Kidney (tissue), 13 donors: ENCODE measurements at regions not wholly inside any gene's neighbourhood (a gene's known extent, or its start where the extent isn't known, plus 50 kb on each side); places are given as distances from the start of the nearest gene placed in this dataset.

Experiments used
- DNase-seq, 5 donors: peaks; one replicate each; pipeline ENCODE4 v3.0.0-alpha.2; 2013 to 2020
- FAIRE-seq: peaks from 2 replicates; lab custom pipeline; 2012; peaks lifted over from hg19 to GRCh38; lab: Jason Lieb, UNC
- H3K27ac ChIP-seq, 2 donors: one replicate each; pipeline ENCODE4 v1.7.0; 2013; ENCODE audit warnings: low read depth in 2 of 2, low read length in 2 of 2, inconsistent platforms in 1 of 2
- H3K27me3 ChIP-seq: one replicate; pipeline ENCODE4 v1.7.1; 2013; ENCODE audit warnings: low read length, inconsistent platforms; ENCODE audit not compliant: control insufficient read depth, insufficient read depth
- H3K36me3 ChIP-seq, 3 donors: one replicate each; pipeline versions ENCODE4 v1.7.0 to v1.7.1; 2013; ENCODE audit warnings: low read length in 3 of 3, control low read depth in 1 of 3, inconsistent platforms in 1 of 3; ENCODE audit not compliant: insufficient read depth in 3 of 3, control insufficient read depth in 2 of 3
- H3K4me1 ChIP-seq, 3 donors: one replicate each; pipeline versions ENCODE4 v1.7.0 to v1.7.1; 2013; ENCODE audit warnings: low read length in 3 of 3, inconsistent platforms in 1 of 3, low read depth in 1 of 3; ENCODE audit not compliant: control insufficient read depth in 2 of 3, insufficient read depth in 2 of 3
- H3K4me3 ChIP-seq, 3 donors: one replicate each; pipeline versions ENCODE4 v1.7.0 to v1.8.1; 2013; ENCODE audit warnings: low read length in 3 of 3, control low read depth in 1 of 3, inconsistent platforms in 1 of 3
- H3K9ac ChIP-seq, 3 donors: one replicate each; pipeline versions ENCODE4 v1.7.0 to v1.7.1; 2013; ENCODE audit warnings: low read length in 3 of 3, control low read depth in 1 of 3, inconsistent platforms in 1 of 3
- H3K9me3 ChIP-seq, 3 donors: one replicate each; pipeline versions ENCODE4 v1.7.0 to v1.7.1; 2013; ENCODE audit warnings: low read length in 3 of 3, control low read depth in 1 of 3, inconsistent platforms in 1 of 3; ENCODE audit not compliant: control insufficient read depth in 2 of 3, insufficient read depth in 1 of 3
- intact Hi-C: fragments of 100-400 bp; cut with DNase I; formaldehyde crosslinking; loops from one replicate; pipeline ENCODE4 v1.11.1; 2022
- TF ChIP-seq, protein P1 (sequence below): IDR thresholded peaks from 3 replicates; pipeline ENCODE4 v1.5.1; 2012; ENCODE audit warnings: mild to moderate bottlenecking, moderate library complexity, borderline replicate concordance; ENCODE audit not compliant: insufficient read depth; ENCODE audit errors: extremely low read depth
- donor health status: control.
- donor health status: control.
- donor health status: control.
- donor health status: control.
- donor health status: control.
- donor health status: DM: yes; HTN: yes; CAD: no.
- donor health status: Normal renal cell carcinoma (clear cell type).

GRCh38 chr2:201959198-201959597, 74.5 kb upstream of the FZD7 start:
- Histone ChIP-seq H3K4me1 (no peaks in the 10 kb centered on the region), H3K27me3 (no peaks in the 10 kb centered on the region), H3K4me3 (no peak overlapping the region), H3K9ac (no peak overlapping the region), H3K27ac (no peak overlapping the region), H3K9me3 (no peaks in the 10 kb centered on the region), H3K36me3 (no peaks in the 10 kb centered on the region)
- TF ChIP-seq, protein P1, sequence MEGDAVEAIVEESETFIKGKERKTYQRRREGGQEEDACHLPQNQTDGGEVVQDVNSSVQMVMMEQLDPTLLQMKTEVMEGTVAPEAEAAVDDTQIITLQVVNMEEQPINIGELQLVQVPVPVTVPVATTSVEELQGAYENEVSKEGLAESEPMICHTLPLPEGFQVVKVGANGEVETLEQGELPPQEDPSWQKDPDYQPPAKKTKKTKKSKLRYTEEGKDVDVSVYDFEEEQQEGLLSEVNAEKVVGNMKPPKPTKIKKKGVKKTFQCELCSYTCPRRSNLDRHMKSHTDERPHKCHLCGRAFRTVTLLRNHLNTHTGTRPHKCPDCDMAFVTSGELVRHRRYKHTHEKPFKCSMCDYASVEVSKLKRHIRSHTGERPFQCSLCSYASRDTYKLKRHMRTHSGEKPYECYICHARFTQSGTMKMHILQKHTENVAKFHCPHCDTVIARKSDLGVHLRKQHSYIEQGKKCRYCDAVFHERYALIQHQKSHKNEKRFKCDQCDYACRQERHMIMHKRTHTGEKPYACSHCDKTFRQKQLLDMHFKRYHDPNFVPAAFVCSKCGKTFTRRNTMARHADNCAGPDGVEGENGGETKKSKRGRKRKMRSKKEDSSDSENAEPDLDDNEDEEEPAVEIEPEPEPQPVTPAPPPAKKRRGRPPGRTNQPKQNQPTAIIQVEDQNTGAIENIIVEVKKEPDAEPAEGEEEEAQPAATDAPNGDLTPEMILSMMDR, result no peak
- DNase-seq, result no peak
- intact Hi-C loops, result no loop called here
- no peak for FAIRE-seq

GRCh38 chr2:201959626-201960025, 74.0 kb upstream of the FZD7 start:
- TF ChIP-seq, protein P1, result no peak
- no peaks in the 10 kb centered on the region for H3K9me3 ChIP-seq
- H3K36me3 ChIP-seq, result no peaks in the 10 kb centered on the region
- no peak overlapping the region for H3K4me3 ChIP-seq
- H3K27me3 ChIP-seq, result no peaks in the 10 kb centered on the region
- no peak for FAIRE-seq
- H3K9ac ChIP-seq, result no peak overlapping the region
- H3K27ac ChIP-seq, result no peak overlapping the region
- H3K4me1 ChIP-seq, result no peaks in the 10 kb centered on the region
- DNase-seq, result no peak
- intact Hi-C loops, result no loop called here

DNA sequence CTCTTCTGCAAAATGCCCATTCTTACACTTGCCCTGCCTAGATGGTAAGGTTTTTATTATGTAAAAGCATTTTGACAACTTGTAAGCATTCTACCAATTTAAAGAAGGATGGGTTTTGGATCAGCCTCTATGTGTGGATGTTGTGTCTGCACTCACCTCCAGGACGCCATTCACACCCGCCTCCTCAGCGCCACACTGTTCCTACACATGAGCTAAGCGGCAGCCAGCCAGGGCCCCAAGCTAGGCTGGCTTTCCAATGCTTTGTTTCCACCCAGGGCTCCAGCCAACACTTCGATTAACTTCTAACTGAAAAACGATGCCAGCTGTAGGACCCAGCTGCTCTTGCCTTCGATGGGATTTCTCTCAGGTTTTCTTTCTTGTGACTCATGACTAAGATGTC, 73.3 kb upstream of the FZD7 start:
- TF ChIP-seq, protein P1, result no peak
- intact Hi-C loops, result no loop called here
- Histone ChIP-seq H3K9me3 (no peaks in the 10 kb centered on the region), H3K4me1 (no peaks in the 10 kb centered on the region), H3K27ac (no peak overlapping the region), H3K36me3 (no peaks in the 10 kb centered on the region), H3K4me3 (no peak overlapping the region), H3K9ac (no peak overlapping the region), H3K27me3 (no peaks in the 10 kb centered on the region)
- FAIRE-seq, result no peak
- no peak for DNase-seq

- H3K4me3 ChIP-seq, result no peak overlapping the region
- no peak for DNase-seq
- TF ChIP-seq, protein P1, result no peak
- no peak overlapping the region for H3K9ac ChIP-seq
- no peaks in the 10 kb centered on the region for H3K4me1 ChIP-seq
- intact Hi-C loops, result no loop called here
- H3K27ac ChIP-seq, result no peak overlapping the region
- H3K36me3 ChIP-seq, result no peaks in the 10 kb centered on the region
- no peak for FAIRE-seq
- H3K27me3 ChIP-seq, result no peaks in the 10 kb centered on the region
- no peaks in the 10 kb centered on the region for H3K9me3 ChIP-seq
Observed at GRCh38 chr2:201961401-201961800, 72.3 kb upstream of the FZD7 start.
